Hepatocyte (in vitro differentiated cells): ENCODE measurements at regions not wholly inside any gene's neighbourhood (a gene's known extent, or its start where the extent isn't known, plus 50 kb on each side); places are given as distances from the start of the nearest gene placed in this dataset.

Source experiments
- DNase-seq: peaks from one replicate; pipeline ENCODE4 v3.0.0-alpha.2; 2016; ENCODE audit warnings: low spot score
- H2AFZ ChIP-seq: fragments of 200-600 bp; sonication (generic); 2 replicates; pipeline ENCODE4 v1.6.0; 2016; ENCODE audit warnings: antibody characterized with exemption, mild to moderate bottlenecking
- H3K27ac ChIP-seq: fragments of 200-600 bp; sonication (generic); 2 replicates; pipeline ENCODE4 v1.5.1; 2016; ENCODE audit warnings: mild to moderate bottlenecking
- H3K27me3 ChIP-seq: fragments of 200-600 bp; sonication (generic); 2 replicates; pipeline ENCODE4 v1.6.1; 2016
- H3K36me3 ChIP-seq: fragments of 200-600 bp; sonication (generic); replicated peaks from 2 replicates; pipeline ENCODE4 v1.5.1; 2016; ENCODE audit warnings: low read depth; ENCODE audit not compliant: insufficient read depth
- H3K4me1 ChIP-seq: fragments of 200-600 bp; sonication (generic); 2 replicates; pipeline ENCODE4 v1.5.1; 2016; ENCODE audit warnings: mild to moderate bottlenecking, moderate library complexity; ENCODE audit not compliant: insufficient read depth
- H3K4me2 ChIP-seq: fragments of 200-600 bp; sonication (generic); 2 replicates; pipeline ENCODE4 v1.6.0; 2016
- H3K4me3 ChIP-seq: fragments of 200-600 bp; sonication (generic); 2 replicates; pipeline ENCODE4 v1.5.1; 2016; ENCODE audit warnings: mild to moderate bottlenecking
- H3K79me2 ChIP-seq: fragments of 200-600 bp; sonication (generic); 2 replicates; pipeline ENCODE4 v1.6.0; 2017; ENCODE audit warnings: mild to moderate bottlenecking
- H3K9me2 ChIP-seq: fragments of 200-600 bp; sonication (generic); replicated peaks from 2 replicates; pipeline ENCODE4 v1.6.0; 2017; ENCODE audit warnings: mild to moderate bottlenecking; ENCODE audit not compliant: insufficient read depth
- H3K9me3 ChIP-seq: fragments of 200-600 bp; sonication (generic); 2 replicates; pipeline ENCODE4 v1.5.1; 2016; ENCODE audit warnings: low read depth, mild to moderate bottlenecking
- H4K20me1 ChIP-seq: fragments of 200-600 bp; sonication (generic); 2 replicates; pipeline ENCODE4 v1.6.0; 2016; ENCODE audit warnings: mild to moderate bottlenecking; ENCODE audit not compliant: insufficient read depth, poor library complexity, severe bottlenecking
- CTCF ChIP-seq: fragments of 200-600 bp; sonication (generic); IDR thresholded peaks from 2 replicates; pipeline ENCODE4 v1.5.1; 2016; ENCODE audit warnings: antibody characterized with exemption, mild to moderate bottlenecking; ENCODE audit not compliant: poor library complexity
- EZH2 ChIP-seq: fragments of 200-600 bp; sonication (generic); IDR thresholded peaks from 2 replicates; pipeline ENCODE4 v1.6.1; 2016; ENCODE audit warnings: antibody characterized with exemption, mild to moderate bottlenecking, borderline replicate concordance
- EZH2phosphoT487 ChIP-seq: fragments of 200-600 bp; sonication (generic); IDR thresholded peaks from one replicate; pipeline ENCODE4 v1.6.1; 2018; ENCODE audit warnings: antibody characterized with exemption, mild to moderate bottlenecking, low read depth, moderate library complexity; ENCODE audit not compliant: unreplicated experiment, severe bottlenecking
- WGBS: methylation state at CpG from one replicate; pipeline ENCODE4 v1.1.6; 2016; ENCODE audit warnings: low lambda C conversion rate; ENCODE audit errors: missing lambda C conversion rate; 5-methylcytosine and 5-hydroxymethylcytosine counted together

GRCh38 chr12:69008520-69008919 is 75.5 kb upstream of the CPM start:
- Histone ChIP-seq H3K27me3 (no peaks in the 10 kb centered on the region), H3K4me3 (no peak overlapping the region), H2AFZ (no peak overlapping the region), H3K27ac (peak overlapping the region; percentile 3), H3K9me3 (no peaks in the 10 kb centered on the region), H3K79me2 (no peaks in the 10 kb centered on the region), H3K9me2 (no peaks in the 10 kb centered on the region), H3K36me3 (no peaks in the 10 kb centered on the region), H3K4me2 (no peak overlapping the region), H4K20me1 (no peaks in the 10 kb centered on the region), H3K4me1 (peaks cover 18% of the 10 kb centered on the region)
- 84% methylated on average over 4 of the region's 4 CpGs for WGBS
- TF ChIP-seq EZH2 (no peak), EZH2phosphoT487 (no peak), CTCF (no peak)
- no peak for DNase-seq

- DNase-seq, result no peak
- no peak overlapping the region for H2AFZ ChIP-seq
Measured at GRCh38 chr12:69014047-69014446, 81.1 kb upstream of the CPM start.

GRCh38 chr12:69015017-69015416 is 82.0 kb upstream of the CPM start:
- Histone ChIP-seq H3K9me2 (no peaks in the 10 kb centered on the region), H3K4me3 (no peak overlapping the region), H2AFZ (no peak overlapping the region), H3K27ac (no peak overlapping the region), H3K27me3 (no peaks in the 10 kb centered on the region), H3K9me3 (no peaks in the 10 kb centered on the region), H3K4me1 (no peaks in the 10 kb centered on the region), H4K20me1 (no peaks in the 10 kb centered on the region), H3K4me2 (no peak overlapping the region), H3K36me3 (no peaks in the 10 kb centered on the region), H3K79me2 (no peaks in the 10 kb centered on the region)
- 52% methylated on average over 2 of the region's 2 CpGs for WGBS
- DNase-seq, result no peak
- TF ChIP-seq CTCF, result no peak
- no peak for TF ChIP-seq EZH2phosphoT487
- no peak for TF ChIP-seq EZH2

More at GRCh38 chr12:69014047-69014446, 81.1 kb upstream of the CPM start:
- H3K79me2 ChIP-seq, result no peaks in the 10 kb centered on the region
- H3K36me3 ChIP-seq, result no peaks in the 10 kb centered on the region
- no peak overlapping the region for H3K4me2 ChIP-seq
- WGBS, result 67% methylated on average over 2 of the region's 2 CpGs
- TF ChIP-seq EZH2, result no peak
- TF ChIP-seq CTCF, result no peak
- no peak for TF ChIP-seq EZH2phosphoT487
- H4K20me1 ChIP-seq, result no peaks in the 10 kb centered on the region
- H3K9me2 ChIP-seq, result no peaks in the 10 kb centered on the region
- no peak overlapping the region for H3K27ac ChIP-seq
- no peaks in the 10 kb centered on the region for H3K9me3 ChIP-seq
- H3K27me3 ChIP-seq, result no peaks in the 10 kb centered on the region
- no peaks in the 10 kb centered on the region for H3K4me1 ChIP-seq
- no peak overlapping the region for H3K4me3 ChIP-seq

GRCh38 chr12:69015831-69016230 is 82.9 kb upstream of the CPM start:
- H3K27ac ChIP-seq, result no peak overlapping the region
- 63% methylated on average over 6 of the region's 6 CpGs for WGBS
- TF ChIP-seq CTCF, result no peak
- no peak for TF ChIP-seq EZH2phosphoT487
- no peak for TF ChIP-seq EZH2
- H2AFZ ChIP-seq, result no peak overlapping the region
- H4K20me1 ChIP-seq, result no peaks in the 10 kb centered on the region
- no peaks in the 10 kb centered on the region for H3K9me2 ChIP-seq
- DNase-seq, result no peak
- no peaks in the 10 kb centered on the region for H3K27me3 ChIP-seq
- H3K36me3 ChIP-seq, result no peaks in the 10 kb centered on the region
- H3K4me3 ChIP-seq, result no peak overlapping the region
- H3K79me2 ChIP-seq, result no peaks in the 10 kb centered on the region
- H3K9me3 ChIP-seq, result no peaks in the 10 kb centered on the region
- no peak overlapping the region for H3K4me2 ChIP-seq
- H3K4me1 ChIP-seq, result no peaks in the 10 kb centered on the region
